Breast epithelium (tissue), 3 donors: ENCODE measurements at regions not wholly inside any gene's neighbourhood (a gene's known extent, or its start where the extent isn't known, plus 50 kb on each side); places are given as distances from the start of the nearest gene placed in this dataset.

ENCODE experiments used
- CTCF ChIP-seq, 3 donors: fragments of 450-650 bp; IDR thresholded peaks; one replicate each; pipeline ENCODE4 v1.5.1; 2016 to 2017; ENCODE audit warnings: antibody characterized with exemption in 3 of 3, mild to moderate bottlenecking in 3 of 3, moderate library complexity in 3 of 3
- POLR2A ChIP-seq: fragments of 450-650 bp; IDR thresholded peaks from one replicate; pipeline ENCODE4 v1.6.1; 2016; ENCODE audit warnings: antibody characterized with exemption, mild to moderate bottlenecking, moderate library complexity

- no peak for TF ChIP-seq POLR2A
- no peak for TF ChIP-seq CTCF (IDR thresholded peaks at IDR 0.05)
These were observed 86.5 kb downstream of the ADRA2C start for GRCh38 chr4:3852711-3853110.
